GM18873 (cell line): ENCODE measurements at regions not wholly inside any gene's neighbourhood (a gene's known extent, or its start where the extent isn't known, plus 50 kb on each side); places are given as distances from the start of the nearest gene placed in this dataset.
"Not testable (repeated sequence)": the region's sequence is repeated elsewhere in the genome, so short reads cannot be mapped to it uniquely, and the experiment has no call there.

Source experiments
- ATAC-seq: cut with Tn5 transposase; IDR thresholded peaks from one replicate; pipeline ENCODE4 v1.9.1; 2021; ENCODE audit warnings: mild to moderate bottlenecking, moderate library complexity, moderate number of reproducible peaks; ENCODE audit not compliant: unreplicated experiment, low FRiP score

- ATAC-seq: no peak
Measured at GRCh38 chr4:13920901-13921300, 293.4 kb upstream of the BOD1L1 start.

GRCh38 chr4:13921805-13922204, 294.3 kb upstream of the BOD1L1 start:
- ATAC-seq: no peak

- ATAC-seq: peak; percentile 58
Measured at GRCh38 chr4:13922459-13922858, 294.9 kb upstream of the BOD1L1 start.

- peak; percentile 18 for ATAC-seq
Measured at GRCh38 chr4:13922873-13923645, 295.5 kb upstream of the BOD1L1 start.

- not testable (repeated sequence) for ATAC-seq
Measured at GRCh38 chr4:13924900-13925299, 297.4 kb upstream of the BOD1L1 start.

- ATAC-seq: no peak
Measured at GRCh38 chr4:13928214-13928613, 300.7 kb upstream of the BOD1L1 start.

- no peak for ATAC-seq
Measured at GRCh38 chr4:13930155-13930554, 302.6 kb upstream of the BOD1L1 start.

- ATAC-seq: no peak
Measured at GRCh38 chr4:13933191-13933590, 305.7 kb upstream of the BOD1L1 start.

- ATAC-seq: no peak
Measured at GRCh38 chr4:13938299-13938698, 310.8 kb upstream of the BOD1L1 start.

- no peak for ATAC-seq
Measured at GRCh38 chr4:13940921-13941320, 313.4 kb upstream of the BOD1L1 start.

GRCh38 chr4:13942977-13943376, 315.5 kb upstream of the BOD1L1 start:
- no peak for ATAC-seq

GRCh38 chr4:13944095-13944511, 316.6 kb upstream of the BOD1L1 start:
- ATAC-seq: no peak

- ATAC-seq: no peak
Measured at GRCh38 chr4:13947921-13948320, 320.4 kb upstream of the BOD1L1 start.

- ATAC-seq: no peak
Measured at GRCh38 chr4:13950491-13950890, 323.0 kb upstream of the BOD1L1 start.

- no peak for ATAC-seq
Measured at GRCh38 chr4:13953083-13953482, 325.6 kb upstream of the BOD1L1 start.

GRCh38 chr4:13955551-13955950, 328.0 kb upstream of the BOD1L1 start:
- ATAC-seq: no peak

GRCh38 chr4:13956947-13957346, 329.4 kb upstream of the BOD1L1 start:
- no peak for ATAC-seq

- ATAC-seq: no peak
Measured at GRCh38 chr4:13957871-13958270, 330.3 kb upstream of the BOD1L1 start.

- ATAC-seq: no peak
Measured at GRCh38 chr4:13963601-13964000, 336.1 kb upstream of the BOD1L1 start.

- ATAC-seq: no peak
Measured at GRCh38 chr4:13966231-13967195, 339.0 kb upstream of the BOD1L1 start.

- no peak for ATAC-seq
Measured at GRCh38 chr4:13968723-13969122, 341.2 kb upstream of the BOD1L1 start.
